ENCODE measurements at regions not wholly inside any gene's neighbourhood (a gene's known extent, or its start where the extent isn't known, plus 50 kb on each side); places are given as distances from the start of the nearest gene placed in this dataset.
"Not testable (repeated sequence)": the region's sequence is repeated elsewhere in the genome, so short reads cannot be mapped to it uniquely, and the experiment has no call there.

- DNase-seq: peak; percentile 32 to 74
Observed at GRCh38 chr15:81056304-81056703, 55.6 kb downstream of the TLNRD1 start.

- no peak for DNase-seq
Observed at GRCh38 chr15:81060470-81060869, 59.7 kb downstream of the TLNRD1 start.

GRCh38 chr15:81060907-81061306 is 60.2 kb downstream of the TLNRD1 start:
- peak; percentile 55 to 61 for DNase-seq

GRCh38 chr15:81061490-81062253 is 60.9 kb downstream of the TLNRD1 start:
- DNase-seq: no peak

- DNase-seq: no peak
Observed at GRCh38 chr15:81062937-81063336, 62.2 kb downstream of the TLNRD1 start.

- DNase-seq: no peak
Observed at GRCh38 chr15:81064253-81064652, 63.5 kb downstream of the TLNRD1 start.

- DNase-seq: not testable (repeated sequence)
Observed at GRCh38 chr15:81067567-81067966, 66.5 kb upstream of the CFAP161 start.

GRCh38 chr15:81068516-81068915 is 65.6 kb upstream of the CFAP161 start:
- DNase-seq: no peak

GRCh38 chr15:81069356-81069755 is 64.7 kb upstream of the CFAP161 start:
- DNase-seq: no peak

GRCh38 chr15:81069909-81070308 is 64.2 kb upstream of the CFAP161 start:
- no peak for DNase-seq

GRCh38 chr15:81071120-81071519 is 63.0 kb upstream of the CFAP161 start:
- DNase-seq: no peak

GRCh38 chr15:81071705-81072104 is 62.4 kb upstream of the CFAP161 start:
- DNase-seq: no peak

- DNase-seq: no peak
Observed at GRCh38 chr15:81072551-81072950, 61.5 kb upstream of the CFAP161 start.

- DNase-seq: no peak
Observed at GRCh38 chr15:81073801-81074200, 60.3 kb upstream of the CFAP161 start.

GRCh38 chr15:81074773-81075172 is 59.3 kb upstream of the CFAP161 start:
- DNase-seq: no peak

GRCh38 chr15:81075272-81075671 is 58.8 kb upstream of the CFAP161 start:
- DNase-seq: no peak

GRCh38 chr15:81080996-81081395 is 53.1 kb upstream of the CFAP161 start:
- DNase-seq: no peak

- DNase-seq: no peak
Observed at GRCh38 chr15:81083201-81083600, 50.9 kb upstream of the CFAP161 start.

Data from inflammatory macrophage (primary cell).